Esophagus (tissue), 2 donors: ENCODE measurements at regions not wholly inside any gene's neighbourhood (a gene's known extent, or its start where the extent isn't known, plus 50 kb on each side); places are given as distances from the start of the nearest gene placed in this dataset.

ENCODE experiments used
- H3K27ac ChIP-seq, 2 donors: one replicate each; pipeline ENCODE4 v1.5.1; 2013; ENCODE audit warnings: low read depth in 2 of 2, mild to moderate bottlenecking in 2 of 2, inconsistent platforms in 1 of 2, low read length in 1 of 2, moderate library complexity in 1 of 2
- H3K27me3 ChIP-seq, 2 donors: one replicate each; pipeline ENCODE4 v1.6.1; 2013; ENCODE audit warnings: low read length in 2 of 2, control low read depth in 1 of 2, mild to moderate bottlenecking in 1 of 2; ENCODE audit not compliant: insufficient read depth in 2 of 2, control insufficient read depth in 1 of 2
- H3K36me3 ChIP-seq, 2 donors: one replicate each; pipeline ENCODE4 v1.6.1; 2013; ENCODE audit warnings: low read length in 1 of 2; ENCODE audit not compliant: control insufficient read depth in 2 of 2, insufficient read depth in 2 of 2
- H3K4me1 ChIP-seq, 2 donors: one replicate each; pipeline ENCODE4 v1.6.1; 2013; ENCODE audit warnings: low read length in 1 of 2; ENCODE audit not compliant: control insufficient read depth in 2 of 2, insufficient read depth in 2 of 2
- H3K4me3 ChIP-seq, 2 donors: one replicate each; pipeline ENCODE4 v1.5.1; 2013; ENCODE audit warnings: low read length in 2 of 2, mild to moderate bottlenecking in 2 of 2, low read depth in 1 of 2, moderate library complexity in 1 of 2
- H3K9me3 ChIP-seq, 2 donors: one replicate each; pipeline ENCODE4 v1.6.1; 2013; ENCODE audit warnings: mild to moderate bottlenecking in 2 of 2, low read depth in 1 of 2, low read length in 1 of 2, moderate library complexity in 1 of 2; ENCODE audit not compliant: control insufficient read depth in 2 of 2, insufficient read depth in 1 of 2
- WGBS, 2 donors: extraction: QIAGEN DNeasy Blood & Tissue Kit; methylation state at CpG; one replicate each; pipeline ENCODE4 v1.1.7; 2013; 5-methylcytosine and 5-hydroxymethylcytosine counted together
- donor health status: healthy with polysubstance abuse.
- donor health status: Bipolar disorder and iron deficiency.

GRCh38 chr15:38670128-38671005 lies 105.8 kb upstream of the RASGRP1 start:
- Histone ChIP-seq H3K9me3 (no peaks in the 10 kb centered on the region), H3K4me3 (no peak overlapping the region), H3K36me3 (no peaks in the 10 kb centered on the region), H3K27me3 (no peaks in the 10 kb centered on the region), H3K4me1 (peaks cover 0 to 2% of the 10 kb centered on the region in 2 donors), H3K27ac (peak overlapping the region in 1 of 2 donors; percentile 21)
- WGBS, 2 donors: 80 to 81% methylated on average over 3 of the region's 3 CpGs

DNA sequence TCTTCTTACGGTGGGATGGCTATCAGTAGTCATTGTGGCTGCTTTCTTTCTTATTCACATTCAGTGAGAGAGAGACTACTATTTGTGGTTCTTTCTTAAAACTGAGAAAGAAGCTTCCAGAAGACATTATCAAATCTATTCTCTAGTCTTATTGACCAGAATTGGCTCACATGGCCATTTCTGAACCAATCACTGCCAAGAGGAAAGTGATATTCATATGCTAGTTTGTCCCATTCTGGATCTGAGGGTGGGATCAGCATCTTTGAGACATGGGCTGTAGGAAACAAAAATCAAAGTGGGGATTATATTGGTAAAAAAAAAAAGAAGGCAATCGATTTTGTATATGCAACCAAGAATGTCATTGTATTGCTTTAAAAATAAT lies 106.4 kb upstream of the RASGRP1 start:
- Histone ChIP-seq H3K9me3 (no peaks in the 10 kb centered on the region), H3K4me3 (no peak overlapping the region), H3K4me1 (peaks cover 0 to 2% of the 10 kb centered on the region in 2 donors), H3K27me3 (no peaks in the 10 kb centered on the region), H3K36me3 (no peaks in the 10 kb centered on the region), H3K27ac (peak overlapping the region in 1 of 2 donors; percentile 21)
- WGBS, 2 donors: 88 to 93% methylated on average over 2 of the region's 2 CpGs

DNA sequence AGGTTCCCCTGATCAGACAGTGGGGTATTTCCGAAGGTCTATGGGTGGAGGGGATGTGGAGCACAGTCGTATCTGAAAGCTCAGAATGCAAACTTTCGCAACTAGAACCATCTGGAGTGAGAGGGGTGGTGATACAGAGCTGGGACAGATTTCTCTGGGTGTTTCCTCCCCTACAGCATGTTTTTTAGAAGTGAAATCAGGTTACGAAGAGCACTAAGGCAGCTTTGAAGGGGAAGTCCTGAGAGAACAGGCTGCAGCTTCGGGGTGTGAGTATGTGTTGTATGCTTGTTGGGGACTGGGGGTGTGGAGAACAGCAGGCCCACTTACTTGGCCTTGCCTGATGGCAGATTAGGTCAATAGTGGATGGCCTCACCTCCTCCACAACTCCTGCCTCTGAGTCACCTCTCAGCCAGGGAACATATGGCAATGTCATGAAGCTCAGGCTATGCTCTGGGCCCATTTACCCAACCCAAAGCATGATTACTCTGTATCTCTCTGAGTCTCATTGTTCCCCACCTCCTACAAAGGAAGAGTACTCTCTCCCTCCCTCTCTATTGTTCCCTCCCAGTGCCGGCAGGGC lies 107.2 kb upstream of the RASGRP1 start:
- WGBS, 2 donors: 80 to 84% methylated on average over 6 of the region's 6 CpGs
- H3K9me3 ChIP-seq: no peaks in the 10 kb centered on the region
- peaks cover 0 to 2% of the 10 kb centered on the region in 2 donors for H3K4me1 ChIP-seq
- H3K27me3 ChIP-seq: no peaks in the 10 kb centered on the region
- no peak overlapping the region for H3K27ac ChIP-seq
- no peak overlapping the region for H3K4me3 ChIP-seq
- H3K36me3 ChIP-seq: no peaks in the 10 kb centered on the region

GRCh38 chr15:38672273-38672672 lies 107.7 kb upstream of the RASGRP1 start:
- H3K4me3 ChIP-seq: no peak overlapping the region
- H3K4me1 ChIP-seq: peaks cover 0 to 2% of the 10 kb centered on the region in 2 donors
- 61 to 70% methylated on average over 1 of the region's 1 CpG for WGBS, 2 donors
- no peaks in the 10 kb centered on the region for H3K9me3 ChIP-seq
- no peaks in the 10 kb centered on the region for H3K27me3 ChIP-seq
- H3K36me3 ChIP-seq: no peaks in the 10 kb centered on the region
- no peak overlapping the region for H3K27ac ChIP-seq

- H3K4me1 ChIP-seq: peaks cover 0 to 2% of the 10 kb centered on the region in 2 donors
- 73 to 74% methylated on average over 14 of the region's 14 CpGs for WGBS, 2 donors
- no peak overlapping the region for H3K4me3 ChIP-seq
- H3K9me3 ChIP-seq: no peaks in the 10 kb centered on the region
- H3K27ac ChIP-seq: no peak overlapping the region
- no peaks in the 10 kb centered on the region for H3K36me3 ChIP-seq
- no peaks in the 10 kb centered on the region for H3K27me3 ChIP-seq
These were observed 108.4 kb upstream of the RASGRP1 start for GRCh38 chr15:38672814-38673670.

GRCh38 chr15:38674448-38674847 lies 109.8 kb upstream of the RASGRP1 start:
- H3K4me1 ChIP-seq: no peaks in the 10 kb centered on the region
- no peak overlapping the region for H3K4me3 ChIP-seq
- H3K27me3 ChIP-seq: no peaks in the 10 kb centered on the region
- 80 to 82% methylated on average over 4 of the region's 4 CpGs for WGBS, 2 donors
- H3K36me3 ChIP-seq: no peaks in the 10 kb centered on the region
- H3K27ac ChIP-seq: no peak overlapping the region
- H3K9me3 ChIP-seq: no peaks in the 10 kb centered on the region

GRCh38 chr15:38678281-38678680 lies 113.7 kb upstream of the RASGRP1 start:
- Histone ChIP-seq H3K27me3 (no peaks in the 10 kb centered on the region), H3K36me3 (no peaks in the 10 kb centered on the region), H3K9me3 (no peaks in the 10 kb centered on the region), H3K4me3 (no peak overlapping the region), H3K27ac (no peak overlapping the region), H3K4me1 (no peaks in the 10 kb centered on the region)
- WGBS, 2 donors: 56 to 69% methylated on average over 2 of the region's 2 CpGs

- no peaks in the 10 kb centered on the region for H3K27me3 ChIP-seq
- H3K36me3 ChIP-seq: no peaks in the 10 kb centered on the region
- no peaks in the 10 kb centered on the region for H3K4me1 ChIP-seq
- H3K27ac ChIP-seq: no peak overlapping the region
- WGBS, 2 donors: 83 to 87% methylated on average over 5 of the region's 5 CpGs
- no peak overlapping the region for H3K4me3 ChIP-seq
- H3K9me3 ChIP-seq: no peaks in the 10 kb centered on the region
These were observed 116.2 kb upstream of the RASGRP1 start for GRCh38 chr15:38680775-38681174.

DNA sequence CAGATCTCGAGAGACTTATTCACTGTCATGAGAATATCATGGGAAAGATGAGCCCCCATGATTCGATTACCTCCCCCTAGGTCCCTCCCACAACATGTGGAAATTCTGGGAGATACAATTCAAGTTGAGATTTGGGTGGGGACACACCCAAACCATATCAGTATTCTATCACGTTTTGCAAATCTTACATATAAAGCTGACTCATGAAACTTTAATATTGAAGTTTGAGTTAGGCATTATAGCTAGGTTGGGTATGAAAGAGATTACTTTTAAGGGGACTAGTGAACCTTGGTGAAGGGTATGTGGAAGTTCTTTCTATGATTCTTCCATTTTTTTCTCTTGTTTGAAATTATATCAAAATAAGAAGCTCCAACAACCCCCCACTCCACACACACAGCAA lies 117.7 kb upstream of the RASGRP1 start:
- H3K27me3 ChIP-seq: no peaks in the 10 kb centered on the region
- no peaks in the 10 kb centered on the region for H3K9me3 ChIP-seq
- no peak overlapping the region for H3K27ac ChIP-seq
- WGBS, 2 donors: 80% methylated on average over 3 of the region's 3 CpGs
- H3K4me3 ChIP-seq: no peak overlapping the region
- no peaks in the 10 kb centered on the region for H3K36me3 ChIP-seq
- no peaks in the 10 kb centered on the region for H3K4me1 ChIP-seq
